OCI-LY1 (cell line): ENCODE measurements at regions not wholly inside any gene's neighbourhood (a gene's known extent, or its start where the extent isn't known, plus 50 kb on each side); places are given as distances from the start of the nearest gene placed in this dataset.

Source experiments
- EZH2 ChIP-seq: fragments of 200-600 bp; sonication (generic), shearing (Covaris generic); IDR thresholded peaks from 2 replicates; pipeline ENCODE4 v1.8.0; 2017; ENCODE audit warnings: borderline replicate concordance, mixed run types, mild to moderate bottlenecking, antibody characterized with exemption, low read length, moderate library complexity, mixed read lengths
- TF ChIP-seq, protein P1 (sequence below): fragments of 200-600 bp; sonication (generic), shearing (Covaris generic); IDR thresholded peaks from 2 replicates; pipeline ENCODE4 v1.5.1; 2017; ENCODE audit warnings: mild to moderate bottlenecking, antibody characterized with exemption, low read length, moderate library complexity, mixed read lengths

DNA sequence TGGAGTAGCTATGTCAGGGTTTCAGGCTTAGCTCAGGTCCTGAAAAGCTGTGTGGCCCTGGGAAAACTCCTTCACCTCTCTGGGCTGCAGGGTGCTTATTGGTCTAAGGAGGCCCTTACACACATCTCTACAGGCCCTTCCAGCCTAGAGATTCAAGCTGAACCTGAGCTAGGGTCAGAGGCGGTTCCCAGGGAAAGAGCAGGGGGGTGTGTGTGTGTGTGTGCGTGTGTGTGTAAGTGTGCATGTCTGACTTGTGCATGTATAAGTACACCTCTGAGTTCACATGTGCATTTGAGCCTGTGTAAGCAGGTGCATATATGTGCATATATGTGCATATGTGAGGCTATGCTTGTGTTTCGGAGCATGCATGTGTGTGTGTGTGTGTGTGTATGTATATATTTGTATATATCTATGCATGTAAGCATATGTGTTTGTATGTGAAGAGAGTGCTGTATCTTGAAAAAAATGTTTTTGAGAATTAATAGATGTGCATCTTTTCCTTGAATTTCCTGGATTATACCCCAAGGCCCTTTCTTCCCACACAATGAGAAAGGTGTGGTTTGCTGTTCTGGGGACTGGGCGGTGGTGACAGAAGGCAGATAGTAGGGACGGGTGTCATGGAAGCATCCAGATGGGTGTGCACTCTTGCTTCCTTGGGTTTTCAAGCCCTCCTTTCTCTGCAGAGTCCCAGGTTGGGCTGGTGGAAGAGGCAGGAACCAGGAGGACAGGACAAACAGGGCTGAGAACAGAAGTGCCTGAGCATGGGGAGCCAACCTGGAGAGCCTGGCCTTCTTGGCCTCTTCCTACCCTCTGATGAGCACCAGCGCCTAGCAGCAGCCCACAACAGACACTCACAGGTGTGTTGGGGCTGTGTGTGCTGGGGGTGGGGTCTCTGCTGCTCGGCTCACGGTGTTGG is 150.3 kb upstream of the TSHZ3 start:
- TF ChIP-seq, protein P1, sequence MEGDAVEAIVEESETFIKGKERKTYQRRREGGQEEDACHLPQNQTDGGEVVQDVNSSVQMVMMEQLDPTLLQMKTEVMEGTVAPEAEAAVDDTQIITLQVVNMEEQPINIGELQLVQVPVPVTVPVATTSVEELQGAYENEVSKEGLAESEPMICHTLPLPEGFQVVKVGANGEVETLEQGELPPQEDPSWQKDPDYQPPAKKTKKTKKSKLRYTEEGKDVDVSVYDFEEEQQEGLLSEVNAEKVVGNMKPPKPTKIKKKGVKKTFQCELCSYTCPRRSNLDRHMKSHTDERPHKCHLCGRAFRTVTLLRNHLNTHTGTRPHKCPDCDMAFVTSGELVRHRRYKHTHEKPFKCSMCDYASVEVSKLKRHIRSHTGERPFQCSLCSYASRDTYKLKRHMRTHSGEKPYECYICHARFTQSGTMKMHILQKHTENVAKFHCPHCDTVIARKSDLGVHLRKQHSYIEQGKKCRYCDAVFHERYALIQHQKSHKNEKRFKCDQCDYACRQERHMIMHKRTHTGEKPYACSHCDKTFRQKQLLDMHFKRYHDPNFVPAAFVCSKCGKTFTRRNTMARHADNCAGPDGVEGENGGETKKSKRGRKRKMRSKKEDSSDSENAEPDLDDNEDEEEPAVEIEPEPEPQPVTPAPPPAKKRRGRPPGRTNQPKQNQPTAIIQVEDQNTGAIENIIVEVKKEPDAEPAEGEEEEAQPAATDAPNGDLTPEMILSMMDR: no peak
- no peak for TF ChIP-seq EZH2
